RWPE2 (cell line): ENCODE measurements at regions not wholly inside any gene's neighbourhood (a gene's known extent, or its start where the extent isn't known, plus 50 kb on each side); places are given as distances from the start of the nearest gene placed in this dataset.

Source experiments
- ATAC-seq: fragments of 200-7000 bp; cut with Tn5 transposase; 3 replicates; pipeline ENCODE4 v1.9.1; 2021; ENCODE audit warnings: low read depth
- DNase-seq: peaks from one replicate; pipeline ENCODE4 v3.0.0-alpha.2; 2020; ENCODE audit warnings: low spot score
- H3K27ac ChIP-seq: fragments of 450-650 bp; 2 replicates; pipeline ENCODE4 v1.5.1; 2017; ENCODE audit warnings: mild to moderate bottlenecking; ENCODE audit not compliant: poor library complexity, severe bottlenecking
- H3K27me3 ChIP-seq: fragments of 250-450 bp; sonication (Bioruptor Pico); 2 replicates; pipeline ENCODE4 v1.5.1; 2021; ENCODE audit warnings: mild to moderate bottlenecking, moderate library complexity; ENCODE audit not compliant: insufficient read depth, poor library complexity, severe bottlenecking
- H3K36me3 ChIP-seq: fragments of 250-450 bp; sonication (Bioruptor Pico); 2 replicates; pipeline ENCODE4 v1.5.1; 2020; ENCODE audit warnings: low read depth, mild to moderate bottlenecking, moderate library complexity
- H3K4me1 ChIP-seq: fragments of 250-450 bp; sonication (Bioruptor Pico); 2 replicates; pipeline ENCODE4 v1.5.1; 2021; ENCODE audit warnings: mild to moderate bottlenecking, moderate library complexity; ENCODE audit not compliant: insufficient read depth, poor library complexity, severe bottlenecking
- H3K4me3 ChIP-seq: fragments of 250-450 bp; sonication (Bioruptor Pico); 2 replicates; pipeline ENCODE4 v1.5.1; 2021; ENCODE audit warnings: mild to moderate bottlenecking, moderate library complexity; ENCODE audit not compliant: severe bottlenecking
- H3K9me3 ChIP-seq: fragments of 250-450 bp; sonication (Bioruptor Pico); 2 replicates; pipeline ENCODE4 v1.5.1; 2021; ENCODE audit warnings: mild to moderate bottlenecking, moderate library complexity; ENCODE audit not compliant: severe bottlenecking
- CTCF ChIP-seq: fragments of 450-650 bp; IDR thresholded peaks from one replicate; pipeline ENCODE4 v1.5.1; 2017; ENCODE audit warnings: mild to moderate bottlenecking, moderate library complexity; ENCODE audit not compliant: poor library complexity, severe bottlenecking

GRCh38 chr20:39097889-39098288 is 135.7 kb downstream of the DHX35 start:
- Histone ChIP-seq H3K27ac (no peak overlapping the region), H3K27me3 (peaks cover 8% of the 10 kb centered on the region), H3K36me3 (no peaks in the 10 kb centered on the region), H3K4me3 (no peak overlapping the region), H3K4me1 (no peaks in the 10 kb centered on the region), H3K9me3 (no peaks in the 10 kb centered on the region)
- no peak for TF ChIP-seq CTCF
- DNase-seq (no peak), ATAC-seq (no peak)

GRCh38 chr20:39095870-39096269 is 133.7 kb downstream of the DHX35 start:
- no peak for ATAC-seq
- H3K4me3 ChIP-seq, result no peak overlapping the region
- peaks cover 8% of the 10 kb centered on the region for H3K27me3 ChIP-seq

GRCh38 chr20:39094391-39094790 is 132.2 kb downstream of the DHX35 start:
- DNase-seq (no peak), ATAC-seq (no peak)
- H3K4me1 ChIP-seq, result no peaks in the 10 kb centered on the region
- no peaks in the 10 kb centered on the region for H3K36me3 ChIP-seq
- H3K27me3 ChIP-seq, result peaks cover 8% of the 10 kb centered on the region
- no peak for TF ChIP-seq CTCF
- no peaks in the 10 kb centered on the region for H3K9me3 ChIP-seq
- H3K4me3 ChIP-seq, result no peak overlapping the region
- no peak overlapping the region for H3K27ac ChIP-seq

More at GRCh38 chr20:39095870-39096269, 133.7 kb downstream of the DHX35 start:
- Histone ChIP-seq H3K36me3 (no peaks in the 10 kb centered on the region), H3K4me1 (no peaks in the 10 kb centered on the region), H3K9me3 (no peaks in the 10 kb centered on the region), H3K27ac (no peak overlapping the region)
- TF ChIP-seq CTCF, result no peak
- no peak for DNase-seq

GRCh38 chr20:39092733-39093410 is 130.7 kb downstream of the DHX35 start:
- H3K27me3 ChIP-seq, result peaks cover under 1% of the 10 kb centered on the region
- no peak overlapping the region for H3K4me3 ChIP-seq
- ATAC-seq (no peak), DNase-seq (no peak)
- H3K9me3 ChIP-seq, result no peaks in the 10 kb centered on the region
- TF ChIP-seq CTCF, result no peak
- H3K27ac ChIP-seq, result no peak overlapping the region
- no peaks in the 10 kb centered on the region for H3K36me3 ChIP-seq
- no peaks in the 10 kb centered on the region for H3K4me1 ChIP-seq

GRCh38 chr20:39090906-39091305 is 128.8 kb downstream of the DHX35 start:
- DNase-seq, result no peak
- Histone ChIP-seq H3K9me3 (no peaks in the 10 kb centered on the region), H3K36me3 (no peaks in the 10 kb centered on the region), H3K4me3 (no peak overlapping the region), H3K4me1 (no peaks in the 10 kb centered on the region), H3K27me3 (no peaks in the 10 kb centered on the region), H3K27ac (no peak overlapping the region)
- no peak for TF ChIP-seq CTCF
- no peak for ATAC-seq
